HT1080 (cell line): ENCODE measurements at regions not wholly inside any gene's neighbourhood (a gene's known extent, or its start where the extent isn't known, plus 50 kb on each side); places are given as distances from the start of the nearest gene placed in this dataset.
"Not testable (repeated sequence)": the region's sequence is repeated elsewhere in the genome, so short reads cannot be mapped to it uniquely, and the experiment has no call there.

Experiments
- DNase-seq: peaks from one replicate; pipeline ENCODE4 v3.0.0-alpha.2; 2015; ENCODE audit warnings: low read depth

GRCh38 chr4:142897518-142897917 lies 51.4 kb upstream of the INPP4B start:
- DNase-seq, result not testable (repeated sequence)

GRCh38 chr4:142900622-142901021 lies 54.5 kb upstream of the INPP4B start:
- no peak for DNase-seq

GRCh38 chr4:142901166-142901662 lies 55.1 kb upstream of the INPP4B start:
- peak; percentile 62 for DNase-seq

- DNase-seq, result not testable (repeated sequence)
Observed at GRCh38 chr4:142903617-142904016, 57.5 kb upstream of the INPP4B start.

- DNase-seq, result no peak
Observed at GRCh38 chr4:142909908-142910307, 63.8 kb upstream of the INPP4B start.

- DNase-seq, result no peak
Observed at GRCh38 chr4:142913034-142913433, 66.9 kb upstream of the INPP4B start.

GRCh38 chr4:142913461-142914030 lies 67.4 kb upstream of the INPP4B start:
- peak; percentile 45 for DNase-seq

GRCh38 chr4:142917678-142918077 lies 71.6 kb upstream of the INPP4B start:
- DNase-seq, result no peak

- DNase-seq, result no peak
Observed at GRCh38 chr4:142922720-142923119, 76.6 kb upstream of the INPP4B start.

- no peak for DNase-seq
Observed at GRCh38 chr4:142923619-142924018, 77.5 kb upstream of the INPP4B start.

GRCh38 chr4:142925161-142925560 lies 79.1 kb upstream of the INPP4B start:
- no peak for DNase-seq

- no peak for DNase-seq
Observed at GRCh38 chr4:142927721-142928120, 81.6 kb upstream of the INPP4B start.

GRCh38 chr4:142929526-142929925 lies 83.4 kb upstream of the INPP4B start:
- DNase-seq, result no peak

- peak; percentile 50 for DNase-seq
Observed at GRCh38 chr4:142933207-142933606, 87.1 kb upstream of the INPP4B start.

- DNase-seq, result no peak
Observed at GRCh38 chr4:142940425-142941330, 94.6 kb upstream of the INPP4B start.

- no peak for DNase-seq
Observed at GRCh38 chr4:142944565-142944964, 98.5 kb upstream of the INPP4B start.

GRCh38 chr4:142952821-142953580 lies 106.9 kb upstream of the INPP4B start:
- DNase-seq, result no peak

GRCh38 chr4:142954415-142954814 lies 108.3 kb upstream of the INPP4B start:
- DNase-seq, result no peak

GRCh38 chr4:142955501-142955900 lies 109.4 kb upstream of the INPP4B start:
- no peak for DNase-seq

- peak; percentile 7 for DNase-seq
Observed at GRCh38 chr4:142959173-142959572, 113.1 kb upstream of the INPP4B start.

GRCh38 chr4:142960126-142960525 lies 114.0 kb upstream of the INPP4B start:
- no peak for DNase-seq
